Epithelial cell of proximal tubule (primary cell): ENCODE measurements at regions not wholly inside any gene's neighbourhood (a gene's known extent, or its start where the extent isn't known, plus 50 kb on each side); places are given as distances from the start of the nearest gene placed in this dataset.

Experiments used
- DNase-seq: peaks from one replicate; pipeline ENCODE4 v3.0.0-alpha.2; 2011; ENCODE audit warnings: low read depth
- H3K4me3 ChIP-seq: 2 replicates; pipeline ENCODE4 v1.5.1; 2011; ENCODE audit warnings: low read depth, mild to moderate bottlenecking, low read length
- TF ChIP-seq, protein P1 (sequence below): conservative IDR thresholded peaks from 2 replicates; pipeline ENCODE4 v1.5.1; 2012; ENCODE audit warnings: low read depth, mild to moderate bottlenecking, low read length

DNA sequence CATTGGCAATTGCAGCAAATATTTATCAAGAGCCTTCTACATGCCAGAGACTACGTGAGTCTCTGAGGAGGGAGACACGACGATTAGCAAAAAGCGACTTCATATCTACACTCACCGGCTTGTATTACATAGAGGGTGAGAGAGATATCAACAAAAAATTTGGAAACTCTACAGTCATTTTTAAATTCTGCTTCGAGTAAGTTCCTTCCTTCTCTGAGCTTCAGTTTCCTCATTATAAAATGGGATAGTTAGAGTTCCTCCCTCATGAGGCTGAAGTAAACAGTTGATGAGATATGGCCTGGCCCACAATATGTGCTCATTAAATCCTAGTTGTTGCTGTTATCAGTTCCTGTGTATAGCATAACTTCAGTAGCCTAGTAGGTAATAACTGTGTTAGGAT is 64.1 kb upstream of the SIRPA start:
- no peak overlapping the region for H3K4me3 ChIP-seq
- no peak for DNase-seq
- TF ChIP-seq, protein P1, sequence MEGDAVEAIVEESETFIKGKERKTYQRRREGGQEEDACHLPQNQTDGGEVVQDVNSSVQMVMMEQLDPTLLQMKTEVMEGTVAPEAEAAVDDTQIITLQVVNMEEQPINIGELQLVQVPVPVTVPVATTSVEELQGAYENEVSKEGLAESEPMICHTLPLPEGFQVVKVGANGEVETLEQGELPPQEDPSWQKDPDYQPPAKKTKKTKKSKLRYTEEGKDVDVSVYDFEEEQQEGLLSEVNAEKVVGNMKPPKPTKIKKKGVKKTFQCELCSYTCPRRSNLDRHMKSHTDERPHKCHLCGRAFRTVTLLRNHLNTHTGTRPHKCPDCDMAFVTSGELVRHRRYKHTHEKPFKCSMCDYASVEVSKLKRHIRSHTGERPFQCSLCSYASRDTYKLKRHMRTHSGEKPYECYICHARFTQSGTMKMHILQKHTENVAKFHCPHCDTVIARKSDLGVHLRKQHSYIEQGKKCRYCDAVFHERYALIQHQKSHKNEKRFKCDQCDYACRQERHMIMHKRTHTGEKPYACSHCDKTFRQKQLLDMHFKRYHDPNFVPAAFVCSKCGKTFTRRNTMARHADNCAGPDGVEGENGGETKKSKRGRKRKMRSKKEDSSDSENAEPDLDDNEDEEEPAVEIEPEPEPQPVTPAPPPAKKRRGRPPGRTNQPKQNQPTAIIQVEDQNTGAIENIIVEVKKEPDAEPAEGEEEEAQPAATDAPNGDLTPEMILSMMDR: no peak

DNA sequence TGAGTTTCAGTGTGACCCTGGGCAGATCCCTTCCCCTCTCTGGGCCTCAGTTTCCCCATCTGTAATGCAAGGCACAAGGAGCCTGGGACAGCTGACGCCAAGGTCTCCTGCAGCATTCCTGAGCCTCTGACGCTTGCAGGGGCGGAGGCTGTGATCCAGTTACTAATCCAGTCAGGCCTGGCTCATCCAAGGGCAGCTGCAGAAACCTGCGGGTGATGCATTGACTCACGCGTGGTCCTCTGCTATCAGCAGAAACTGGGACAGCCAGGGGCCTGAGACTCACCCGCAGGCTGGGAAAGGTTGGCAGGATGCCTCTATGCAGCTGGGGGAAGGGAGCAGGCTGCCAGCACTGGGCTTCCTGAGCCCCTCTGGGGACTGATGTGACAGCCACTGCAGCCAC is 65.0 kb upstream of the SIRPA start:
- TF ChIP-seq, protein P1: no peak
- H3K4me3 ChIP-seq: no peak overlapping the region
- no peak for DNase-seq

DNA sequence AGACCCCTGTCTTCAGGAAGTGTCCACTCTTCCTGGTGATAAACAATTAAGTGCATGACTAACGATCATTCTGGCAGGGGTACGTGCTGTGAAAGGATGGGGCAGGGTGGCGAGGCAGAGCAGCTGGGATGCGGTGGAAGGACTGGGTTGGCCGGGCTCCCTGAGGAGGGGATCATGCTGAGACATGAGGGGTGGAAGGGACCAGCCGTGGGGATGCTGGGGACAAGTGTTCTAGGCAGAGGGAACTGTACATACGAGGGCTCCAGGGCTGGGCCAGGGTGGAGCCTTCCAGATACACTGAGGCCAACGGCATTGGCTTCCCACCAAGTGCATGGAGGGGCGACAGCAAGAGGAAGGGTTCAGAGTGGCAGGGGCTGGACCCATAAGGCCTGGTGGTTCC is 65.7 kb upstream of the SIRPA start:
- H3K4me3 ChIP-seq: no peak overlapping the region
- TF ChIP-seq, protein P1: no peak
- DNase-seq: no peak

DNA sequence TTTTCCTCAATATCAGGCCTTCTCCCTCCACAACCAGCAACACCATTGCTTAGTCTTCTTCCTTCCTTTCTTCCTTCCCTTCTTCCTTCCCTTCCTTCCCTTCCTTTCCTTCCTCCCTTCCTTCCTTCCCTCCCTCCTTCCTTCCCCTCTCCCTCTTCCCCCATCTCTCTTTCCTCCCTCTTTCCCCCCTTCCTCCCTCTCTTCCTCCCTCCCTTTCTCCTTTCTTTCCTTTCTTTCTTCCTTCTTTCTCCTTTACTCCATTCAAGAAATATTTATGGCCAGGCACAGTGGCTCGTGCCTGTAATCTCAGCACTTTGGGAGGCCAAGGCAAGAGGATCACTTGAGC is 66.4 kb upstream of the SIRPA start:
- no peak overlapping the region for H3K4me3 ChIP-seq
- TF ChIP-seq, protein P1: no peak
- no peak for DNase-seq

DNA sequence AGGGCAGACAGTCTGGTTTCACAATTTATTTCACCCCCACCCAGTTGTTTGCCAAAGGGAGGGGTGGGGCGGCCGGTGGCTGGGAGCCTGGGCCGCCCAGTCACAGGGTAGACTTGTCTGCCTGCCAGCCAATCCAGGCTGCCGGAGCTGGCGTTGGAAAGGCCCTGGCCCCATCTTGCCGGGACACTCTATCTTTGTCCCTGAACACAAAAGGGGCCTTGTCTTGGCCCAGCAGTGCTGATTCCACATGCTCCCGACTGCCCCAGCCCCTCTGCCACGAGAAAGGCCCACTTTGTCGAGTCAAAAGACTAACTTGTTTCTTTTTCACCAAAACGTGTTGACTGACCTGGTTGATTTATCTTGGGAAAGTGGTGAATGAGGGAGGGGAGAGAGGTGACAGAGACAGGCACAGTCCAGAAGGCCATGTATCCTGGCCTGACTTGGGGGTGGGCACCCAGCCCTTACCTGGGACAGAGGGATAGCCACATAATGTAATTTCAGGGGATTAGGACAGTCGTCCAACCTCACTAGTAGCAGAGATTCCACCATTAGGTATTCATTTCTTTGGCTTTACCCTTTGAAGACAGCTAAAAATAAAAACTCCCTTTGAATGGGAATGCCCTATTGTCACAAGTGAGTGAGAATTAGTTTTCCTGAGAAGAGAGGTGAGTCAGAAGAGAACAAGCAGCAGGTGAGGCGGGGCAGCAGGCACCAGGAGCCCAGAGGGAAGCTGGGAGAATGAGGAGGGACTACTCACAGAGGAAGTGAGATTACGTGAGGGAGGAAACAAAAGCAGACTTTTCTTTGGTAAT is 67.0 kb upstream of the SIRPA start:
- DNase-seq: no peak
- H3K4me3 ChIP-seq: no peak overlapping the region
- TF ChIP-seq, protein P1: no peak

DNA sequence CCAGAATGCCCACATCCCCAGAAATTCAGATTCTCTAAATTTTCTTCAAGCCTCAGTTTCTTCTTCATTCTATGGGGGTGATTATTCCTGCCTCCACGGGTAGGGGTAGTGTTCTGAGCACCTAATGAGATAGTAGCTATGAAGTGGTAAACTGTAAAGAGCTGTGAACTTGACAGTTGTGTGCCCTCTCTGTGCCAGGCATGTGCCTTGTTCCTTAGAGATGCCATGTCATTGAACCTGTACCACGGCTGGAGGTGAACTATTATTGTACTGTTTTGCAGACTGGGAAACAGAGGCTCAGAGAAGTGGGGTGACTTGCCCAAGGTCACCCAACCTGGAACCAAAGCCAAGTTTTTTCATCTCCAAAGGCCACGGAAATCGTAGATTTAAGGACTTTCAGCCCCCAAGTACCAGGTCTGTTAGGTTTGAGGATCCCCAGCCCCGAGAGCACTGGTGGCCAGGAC is 67.7 kb upstream of the SIRPA start:
- TF ChIP-seq, protein P1: no peak
- DNase-seq: no peak
- no peak overlapping the region for H3K4me3 ChIP-seq

DNA sequence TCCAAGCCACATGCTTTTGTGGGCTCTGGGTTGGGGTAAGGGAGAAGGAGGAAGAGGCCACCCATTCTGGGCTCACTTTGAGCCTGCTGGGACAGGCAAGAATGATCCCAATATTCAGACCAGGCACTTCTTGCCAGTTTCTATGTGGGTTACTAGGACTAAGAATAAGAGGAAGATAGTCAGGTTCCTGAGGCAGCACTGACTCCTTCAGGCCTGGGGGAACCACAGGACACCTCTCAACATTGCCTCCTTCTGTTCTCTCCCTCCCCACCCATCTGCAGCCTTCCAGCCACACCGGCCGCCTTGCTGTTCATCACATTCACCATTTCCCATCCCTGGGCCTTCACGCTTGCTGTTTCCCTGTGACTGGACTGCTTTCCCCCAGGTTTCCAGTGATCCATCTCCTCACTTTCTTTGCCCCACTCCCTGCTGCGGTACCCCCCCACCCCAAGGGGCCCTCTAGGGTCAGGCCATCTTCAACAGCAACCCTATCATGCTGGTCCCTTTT is 69.2 kb upstream of the SIRPA start:
- TF ChIP-seq, protein P1: no peak
- no peak for DNase-seq
- H3K4me3 ChIP-seq: no peak overlapping the region
